Activated CD4-positive, alpha-beta T cell treated with anti-CD3 and anti-CD28 coated beads, Interleukin-2, amount 50 U/mL, for 4 hours (primary cell): ENCODE measurements at regions not wholly inside any gene's neighbourhood (a gene's known extent, or its start where the extent isn't known, plus 50 kb on each side); places are given as distances from the start of the nearest gene placed in this dataset.
"Not testable (repeated sequence)": the region's sequence is repeated elsewhere in the genome, so short reads cannot be mapped to it uniquely, and the experiment has no call there.

Experiments
- DNase-seq, 2 experiments: peaks; one replicate each; pipeline ENCODE4 v3.0.0-alpha.2; 2020

DNA sequence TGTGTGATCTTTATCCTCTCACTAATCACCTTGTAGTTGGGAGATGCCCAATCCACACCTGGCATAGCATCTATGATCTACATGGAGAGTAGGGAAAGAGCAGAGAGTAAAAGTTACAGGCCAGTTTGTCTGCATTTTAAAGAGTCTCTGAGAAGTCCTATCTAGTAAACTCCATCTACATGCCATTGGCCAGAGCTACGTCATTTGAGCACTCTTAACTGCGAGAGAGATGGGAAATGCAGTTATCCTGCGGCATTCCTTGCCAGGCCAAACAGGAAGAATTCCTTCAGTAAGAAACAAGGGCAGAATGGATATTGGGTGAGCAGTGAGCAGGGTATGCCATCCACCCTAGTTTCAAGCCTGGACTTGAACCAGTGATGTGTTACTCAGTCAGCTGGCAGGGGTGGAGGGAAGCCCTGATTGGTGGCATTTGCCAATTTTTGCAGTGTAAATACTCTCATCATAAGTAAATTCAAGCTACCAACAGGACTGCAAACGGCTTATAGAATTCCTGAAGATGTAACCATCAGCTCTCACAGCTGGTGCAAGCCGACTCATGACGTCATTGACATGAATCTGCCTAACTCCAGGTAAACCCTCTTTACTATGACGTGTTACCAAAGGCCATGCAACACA is 156.8 kb upstream of the MSX2 start:
- no peak for DNase-seq

DNA sequence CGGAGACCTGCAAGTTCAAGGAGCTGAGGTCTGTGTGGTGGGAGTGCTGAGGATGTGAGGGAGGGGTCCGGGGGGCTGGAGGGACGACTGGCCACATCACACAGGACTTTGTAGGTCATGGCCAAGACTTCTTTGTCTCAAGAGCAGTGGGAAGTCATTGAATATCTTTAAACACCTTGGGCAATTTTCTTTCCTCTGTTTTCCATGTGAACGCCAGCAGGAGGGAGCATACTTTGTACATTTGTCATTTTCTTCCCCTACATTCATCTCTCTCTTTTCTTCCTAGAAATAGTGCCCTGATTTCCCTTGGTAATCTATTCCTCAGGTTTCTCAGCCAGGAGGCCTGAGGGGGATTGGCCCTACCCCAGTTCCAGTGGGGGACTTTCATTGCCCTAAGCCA is 153.7 kb upstream of the MSX2 start:
- DNase-seq, result no peak

DNA sequence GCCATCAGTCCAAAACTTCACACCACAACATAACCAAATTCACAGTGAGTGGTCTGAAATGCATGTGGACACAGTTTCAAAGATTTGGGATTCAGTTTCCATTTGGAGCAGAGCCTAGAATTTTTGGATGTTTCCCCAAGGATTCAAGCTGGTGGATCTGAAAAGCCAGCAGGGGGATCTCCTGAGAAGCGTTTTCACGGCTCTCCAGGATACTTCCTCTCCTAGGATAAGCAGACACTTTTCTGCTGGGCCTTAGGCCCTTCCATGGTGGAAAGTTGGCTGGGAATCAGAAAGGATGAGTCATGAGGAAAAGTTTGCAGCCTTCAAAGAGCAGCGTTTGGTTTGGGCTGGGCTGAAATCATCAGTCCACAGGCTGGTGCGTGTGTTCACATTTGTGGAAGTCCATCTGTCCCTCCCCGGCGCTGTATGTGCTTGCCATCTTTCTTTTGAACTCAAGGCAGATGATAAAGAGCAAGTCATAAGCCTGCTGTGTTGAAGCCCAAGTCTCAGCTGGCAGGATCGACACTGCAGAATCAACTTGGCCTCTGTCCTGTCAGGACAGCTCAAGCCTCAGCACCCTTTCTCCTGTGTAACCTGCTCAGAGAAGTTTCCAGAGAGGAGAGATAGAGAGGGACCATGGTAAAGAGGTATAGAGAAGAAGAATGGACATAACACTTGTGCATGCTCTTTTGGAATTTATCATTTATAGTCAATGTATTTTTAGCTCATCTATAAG is 152.6 kb upstream of the MSX2 start:
- DNase-seq, result no peak

DNA sequence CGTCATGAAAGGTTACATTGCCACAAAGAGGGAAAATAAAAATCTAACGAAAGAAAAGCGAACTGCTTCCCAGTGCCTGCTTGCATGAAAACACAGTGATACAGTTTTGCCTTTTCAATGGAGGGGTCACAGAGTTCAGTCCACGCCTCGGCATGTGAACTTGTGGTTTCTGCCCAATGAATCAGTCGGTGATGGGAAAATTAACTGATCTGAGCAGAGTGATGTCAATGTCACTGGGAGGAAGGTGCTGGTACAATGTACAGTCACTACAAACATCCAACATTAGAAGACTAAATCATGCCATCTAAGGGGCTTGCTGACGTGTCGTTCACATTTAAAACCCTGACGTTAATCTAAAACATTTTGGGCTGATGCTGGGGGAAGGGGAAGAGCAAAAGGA is 151.8 kb upstream of the MSX2 start:
- DNase-seq, result no peak

DNA sequence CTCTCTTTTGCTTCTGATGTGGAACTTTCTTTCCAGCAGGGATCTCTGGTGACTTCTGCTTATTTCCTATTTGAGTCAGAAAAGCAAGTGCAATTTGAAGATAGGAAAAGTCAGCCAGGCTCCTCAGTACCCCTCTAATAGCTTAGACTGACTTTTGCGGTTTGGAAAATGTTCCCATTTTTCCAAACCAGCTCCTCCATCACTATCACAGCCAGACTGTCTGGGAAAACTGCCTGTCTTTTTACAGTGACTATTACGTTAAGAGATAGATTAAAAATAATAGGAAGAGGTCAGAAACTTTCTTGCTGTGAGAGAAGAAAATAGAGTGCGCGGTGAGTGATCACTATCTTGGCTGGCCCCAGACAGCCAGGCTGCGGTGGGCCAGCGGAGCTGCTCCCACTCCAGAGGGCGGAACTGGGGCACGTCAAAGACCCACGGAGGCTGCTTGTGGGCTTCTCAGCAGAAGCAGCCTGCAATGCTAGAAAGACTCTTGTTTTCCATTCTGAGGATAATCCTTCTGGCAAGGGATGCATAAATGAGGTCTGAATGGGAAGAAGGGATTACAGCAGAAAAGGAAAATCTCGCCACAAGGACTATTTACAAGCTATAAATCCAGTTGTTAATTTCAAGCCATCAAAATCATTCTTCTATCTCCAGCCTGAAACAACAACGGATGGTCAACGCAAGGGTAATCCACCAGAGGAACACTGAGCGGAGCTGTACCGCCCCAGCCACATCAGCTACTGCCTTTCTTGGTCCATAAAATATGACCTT is 151.0 kb upstream of the MSX2 start:
- DNase-seq, result no peak

DNA sequence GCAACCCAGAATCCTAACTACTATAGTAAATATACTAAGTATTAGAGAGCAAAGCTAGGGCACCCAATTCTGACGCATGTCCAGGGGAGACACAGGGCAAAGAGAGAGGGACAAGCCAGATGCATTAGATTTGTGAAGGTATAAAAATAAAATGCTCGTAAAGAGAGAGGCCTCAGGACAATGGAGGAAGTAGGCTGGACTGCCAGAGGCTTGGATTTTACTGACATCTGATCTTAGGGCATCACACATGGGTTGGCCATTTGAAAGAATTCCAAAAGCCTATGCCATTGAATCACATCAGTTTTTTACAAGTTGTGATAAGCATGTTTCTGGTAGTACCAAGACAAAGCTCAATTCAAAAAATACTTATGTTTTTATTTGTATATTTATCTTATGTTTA is 149.3 kb upstream of the MSX2 start:
- no peak for DNase-seq

DNA sequence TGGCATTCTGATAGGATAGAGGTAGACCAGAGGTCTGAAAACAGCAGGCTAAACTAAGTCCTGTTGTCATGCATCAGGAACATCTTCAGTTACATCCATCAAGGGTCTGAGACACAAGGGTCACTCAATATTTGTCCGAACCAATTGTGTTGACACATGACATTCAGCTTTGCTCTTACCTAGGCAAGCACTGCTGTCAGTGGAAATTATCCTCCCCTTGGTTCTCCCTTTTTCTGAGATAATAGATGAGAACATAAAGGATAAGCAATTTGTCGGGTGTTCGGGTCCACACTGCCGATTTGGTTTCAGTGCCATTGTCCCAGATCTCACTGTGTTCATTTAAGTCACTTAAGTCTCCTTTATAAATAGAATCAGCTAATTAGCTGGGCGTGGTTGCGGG is 148.3 kb upstream of the MSX2 start:
- DNase-seq, result no peak

DNA sequence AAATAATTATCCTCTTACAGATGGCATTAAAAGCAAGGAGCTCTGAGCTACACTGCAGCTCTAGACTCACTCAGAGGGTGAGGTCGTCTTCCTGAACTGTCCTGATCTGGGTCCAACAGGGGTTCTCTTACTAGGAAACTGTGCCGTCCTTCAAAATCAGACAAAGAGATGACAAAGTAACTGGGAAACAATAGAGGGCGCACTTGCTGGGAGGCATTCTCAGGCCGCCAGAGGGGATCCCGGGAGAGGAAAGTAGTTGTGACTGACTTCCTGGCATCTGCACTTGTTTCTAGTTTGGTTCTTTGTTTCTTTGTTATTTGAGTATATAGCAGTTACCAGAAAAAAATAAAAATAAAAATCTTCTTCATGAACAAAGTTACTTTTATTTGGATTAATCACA is 142.9 kb upstream of the MSX2 start:
- no peak for DNase-seq

DNA sequence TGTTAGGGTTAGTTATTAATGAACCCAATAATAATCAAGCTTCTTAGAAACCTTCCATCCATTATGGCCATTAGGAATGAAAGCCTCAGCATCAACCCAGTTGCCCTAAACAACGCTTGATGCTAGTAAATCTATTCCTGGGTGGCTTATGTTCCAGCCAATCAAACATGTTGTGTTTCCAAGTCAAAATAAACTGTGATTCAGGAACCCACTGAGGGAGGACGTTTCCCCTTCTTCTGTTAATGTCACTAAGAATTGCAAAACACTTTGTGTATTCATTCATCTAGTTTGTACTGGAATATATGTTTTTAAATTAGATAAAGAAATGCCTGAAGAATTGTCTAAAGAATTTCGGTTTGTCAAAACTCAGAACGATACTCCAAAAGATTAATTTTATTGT is 142.5 kb upstream of the MSX2 start:
- no peak for DNase-seq

DNA sequence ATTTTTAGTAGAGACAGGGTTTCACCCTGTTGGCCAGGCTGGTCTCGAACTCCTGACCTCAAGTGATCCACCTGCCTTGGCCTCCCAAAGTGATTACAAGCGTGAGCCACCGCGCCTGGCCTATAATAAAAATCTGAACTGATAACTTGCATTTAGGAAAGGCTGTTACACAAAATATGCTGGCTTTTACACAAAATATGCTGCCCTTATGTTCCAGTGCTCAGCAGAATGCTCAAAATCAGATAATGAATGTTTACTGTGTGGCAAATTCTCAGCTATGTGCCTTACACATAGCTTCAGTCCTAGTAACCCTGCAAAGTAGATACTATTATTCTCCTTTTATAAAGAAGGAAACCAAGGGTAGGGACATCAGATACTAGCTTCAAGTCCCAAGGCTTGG is 141.3 kb upstream of the MSX2 start:
- no peak for DNase-seq

DNA sequence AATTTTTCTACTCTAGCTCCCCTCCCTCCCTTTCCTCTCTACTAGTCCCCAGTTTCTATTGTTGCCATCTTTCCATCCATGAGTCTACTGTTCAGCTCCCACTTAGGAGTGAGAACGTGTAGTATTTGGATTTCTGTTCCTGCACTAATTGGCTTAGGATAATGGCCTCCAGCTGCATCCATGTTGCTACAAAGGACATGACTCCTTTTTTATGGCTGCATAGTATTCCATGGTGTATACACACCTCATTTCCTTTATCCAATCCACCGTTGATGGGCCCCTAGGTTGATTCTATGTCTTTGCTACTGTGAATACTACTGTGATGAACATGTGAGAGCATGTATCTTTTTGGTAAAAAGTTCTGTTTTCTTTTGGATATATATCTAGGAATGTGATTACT is 138.9 kb upstream of the MSX2 start:
- DNase-seq, result no peak

DNA sequence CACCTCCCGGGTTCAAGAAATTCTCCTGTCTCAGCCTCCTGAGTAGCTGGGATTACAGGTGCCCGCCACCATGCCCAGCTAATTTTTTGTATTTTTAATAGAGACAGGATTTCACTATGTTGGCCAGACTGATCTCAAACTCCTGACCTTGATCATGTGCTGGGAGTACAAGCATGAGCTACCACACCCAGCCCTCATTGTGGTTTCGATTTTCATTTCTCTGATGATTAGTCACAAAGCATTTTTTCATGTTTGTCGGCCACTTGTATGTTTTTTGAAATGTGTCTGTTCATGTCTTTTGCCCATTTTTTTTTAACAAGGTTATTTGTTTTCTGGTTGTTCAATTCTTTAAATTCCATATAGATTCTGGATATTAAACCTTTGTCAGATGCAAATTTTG is 138.2 kb upstream of the MSX2 start:
- DNase-seq, result not testable (repeated sequence)

DNA sequence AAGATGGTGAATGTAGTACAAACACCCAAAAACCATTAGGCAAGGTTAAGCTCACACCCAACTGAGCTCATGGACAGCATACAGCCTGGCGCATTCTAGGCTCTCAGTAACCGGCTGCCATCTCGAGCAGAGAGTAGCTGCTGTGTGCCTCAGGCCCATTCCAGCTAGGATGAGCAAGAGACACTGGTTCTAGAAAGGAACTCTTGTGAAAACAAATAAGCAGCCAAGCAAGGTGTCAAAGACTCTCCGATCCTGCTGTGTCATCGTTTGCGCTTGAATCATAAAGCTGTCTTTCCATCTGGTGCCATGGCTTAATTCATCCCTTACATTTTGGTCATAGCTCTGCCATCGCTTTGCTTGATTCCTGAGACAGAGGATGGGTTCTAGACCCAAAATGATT is 135.4 kb upstream of the MSX2 start:
- DNase-seq, result no peak

DNA sequence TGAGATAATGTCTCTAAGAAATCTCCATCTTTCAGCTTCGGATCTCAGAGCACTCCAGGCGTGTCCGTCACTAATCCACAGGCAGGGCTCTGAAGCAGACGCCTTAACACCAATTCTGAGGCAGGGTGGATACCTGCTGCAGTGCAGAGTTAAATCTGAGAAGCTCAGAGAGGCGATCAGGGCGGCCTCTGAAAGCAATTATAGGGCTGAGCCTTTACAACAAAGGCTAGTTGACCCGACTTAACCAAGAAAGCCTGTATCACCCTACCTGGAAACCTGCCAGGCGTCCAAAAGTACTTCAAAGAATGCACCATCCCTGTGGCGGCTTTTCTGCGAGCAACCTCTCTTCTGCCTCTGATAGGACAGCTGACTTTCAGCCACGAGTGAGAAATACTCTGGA is 134.8 kb upstream of the MSX2 start:
- no peak for DNase-seq

DNA sequence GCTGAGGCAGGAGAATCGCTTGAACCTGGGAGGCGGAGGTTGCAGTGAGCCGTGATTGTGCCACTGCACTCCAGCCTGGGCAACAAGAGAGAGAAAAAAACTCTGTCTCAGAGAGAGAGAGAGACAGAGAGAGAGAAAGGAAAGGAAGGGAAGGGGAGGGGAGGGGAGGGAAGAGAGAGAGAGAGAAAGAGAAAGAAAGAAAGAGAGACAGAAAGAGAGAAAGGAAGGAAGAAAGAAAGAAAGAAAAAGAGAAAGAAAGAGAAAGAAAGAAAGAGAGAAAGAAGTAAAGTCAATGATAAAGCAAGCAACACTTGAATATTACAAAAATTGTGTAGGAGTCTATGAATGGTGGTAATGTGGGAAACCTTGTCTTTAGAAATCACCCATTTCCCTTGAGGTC is 133.6 kb upstream of the MSX2 start:
- no peak for DNase-seq

DNA sequence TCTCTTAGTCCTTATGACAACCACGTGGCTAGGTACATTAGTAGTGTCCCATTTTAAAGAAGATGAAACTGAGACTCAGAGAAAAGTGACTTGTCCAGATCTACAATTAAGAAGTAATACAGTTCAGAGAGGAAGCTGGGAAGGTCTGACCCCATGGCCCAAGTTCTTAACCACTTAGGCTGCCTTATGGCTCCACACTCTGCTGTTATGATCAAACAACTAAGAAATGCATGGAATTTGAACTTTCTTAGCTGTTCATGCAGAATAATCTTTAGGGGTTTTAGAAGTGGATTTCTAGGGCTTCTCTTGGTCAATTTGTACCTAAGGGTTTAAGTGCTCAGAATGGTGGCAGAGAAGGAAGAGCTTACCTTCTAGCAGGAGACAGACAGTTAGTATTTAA is 128.0 kb upstream of the MSX2 start:
- DNase-seq, result no peak

DNA sequence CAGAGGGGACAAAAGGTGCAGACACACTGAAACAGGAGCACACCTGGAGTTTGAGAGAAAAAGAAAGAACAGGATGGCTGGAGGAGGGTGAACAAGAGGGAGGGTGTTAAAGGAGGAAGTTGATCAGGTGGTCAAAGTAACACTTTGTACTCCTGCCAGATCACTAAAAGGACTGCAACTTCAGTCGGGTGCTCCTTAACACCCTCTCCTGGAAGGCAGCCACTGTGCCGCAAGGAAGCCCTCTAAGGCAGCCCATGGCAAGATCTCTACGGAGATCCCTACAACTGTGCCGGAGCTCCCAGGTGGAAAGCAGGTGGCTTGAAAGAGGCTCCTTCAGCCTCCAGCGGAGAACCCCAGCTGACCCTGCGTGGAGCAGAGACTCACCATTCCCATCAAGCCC is 124.4 kb upstream of the MSX2 start:
- no peak for DNase-seq

DNA sequence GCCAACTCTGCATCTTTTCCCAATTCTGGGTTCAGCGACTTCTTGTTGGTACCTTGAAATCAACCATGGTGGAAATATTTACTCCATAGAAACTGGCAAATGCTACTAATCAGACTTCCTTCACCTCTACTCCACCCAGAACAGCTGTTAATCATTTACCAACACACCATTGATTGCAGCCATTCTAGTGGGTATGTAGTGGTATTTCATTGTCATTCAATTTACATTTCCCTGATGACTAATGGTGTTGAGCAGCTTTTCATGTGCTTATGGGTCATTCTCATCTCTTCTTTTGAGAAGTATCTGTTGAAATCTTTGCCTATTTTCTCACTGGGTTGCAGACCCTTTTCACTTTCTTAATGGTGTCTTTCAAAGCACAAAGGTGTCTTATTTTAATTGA is 122.4 kb upstream of the MSX2 start:
- DNase-seq, result no peak

DNA sequence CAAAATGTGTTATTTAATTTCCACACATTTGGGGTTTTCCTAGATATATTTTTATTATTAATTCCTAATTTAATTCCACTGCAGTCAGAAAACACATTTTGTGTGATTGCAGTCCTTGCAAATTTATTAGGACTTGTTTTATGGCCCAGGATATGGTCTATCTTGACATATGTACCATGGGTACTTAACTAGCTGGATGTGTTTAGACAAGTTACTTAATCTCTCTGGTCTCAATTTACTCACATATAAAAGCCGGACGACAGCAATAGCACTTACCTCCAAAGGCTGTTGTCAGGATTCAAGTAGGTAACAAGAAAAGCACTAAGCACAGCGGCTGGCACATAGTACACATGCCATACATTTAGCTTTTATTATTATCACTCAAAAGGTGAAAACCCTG is 118.2 kb upstream of the MSX2 start:
- no peak for DNase-seq

DNA sequence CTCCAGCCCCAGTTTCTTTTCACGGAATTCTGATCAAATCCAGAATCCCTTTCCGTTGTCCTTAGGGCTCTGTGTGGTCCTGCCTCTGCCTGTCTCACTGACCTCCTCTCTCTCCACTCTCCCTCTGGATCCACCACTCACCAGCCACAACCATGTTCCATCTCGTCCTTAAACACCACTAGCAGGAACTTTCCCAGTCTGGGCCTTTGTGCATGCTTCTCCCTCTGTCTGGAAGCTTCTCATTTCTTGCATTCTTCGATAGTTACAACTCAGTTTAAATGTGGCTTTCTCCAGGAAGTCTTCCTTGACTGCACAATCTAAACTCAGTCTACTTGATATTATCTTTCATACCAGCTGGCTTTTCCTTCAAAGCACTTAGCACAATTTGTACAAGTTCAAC is 117.7 kb upstream of the MSX2 start:
- no peak for DNase-seq

DNA sequence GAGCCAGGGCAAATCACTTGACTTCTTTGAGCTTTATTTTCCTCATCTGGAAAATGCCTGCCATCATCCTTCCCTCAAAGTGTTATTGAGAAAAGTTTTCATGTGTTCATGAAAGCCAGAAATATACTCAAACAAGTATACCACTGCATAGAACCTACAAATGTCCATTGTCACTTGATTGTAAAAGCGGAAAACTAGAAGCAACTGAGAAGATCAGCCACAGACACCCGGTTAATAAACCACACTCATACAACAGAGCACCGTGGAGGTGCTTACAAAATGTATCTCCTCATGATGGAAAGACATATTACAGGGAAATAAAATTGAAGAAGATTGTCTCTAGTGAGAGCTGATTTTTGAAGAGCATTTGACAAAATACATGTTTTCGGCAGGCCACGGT is 117.2 kb upstream of the MSX2 start:
- DNase-seq, result no peak

DNA sequence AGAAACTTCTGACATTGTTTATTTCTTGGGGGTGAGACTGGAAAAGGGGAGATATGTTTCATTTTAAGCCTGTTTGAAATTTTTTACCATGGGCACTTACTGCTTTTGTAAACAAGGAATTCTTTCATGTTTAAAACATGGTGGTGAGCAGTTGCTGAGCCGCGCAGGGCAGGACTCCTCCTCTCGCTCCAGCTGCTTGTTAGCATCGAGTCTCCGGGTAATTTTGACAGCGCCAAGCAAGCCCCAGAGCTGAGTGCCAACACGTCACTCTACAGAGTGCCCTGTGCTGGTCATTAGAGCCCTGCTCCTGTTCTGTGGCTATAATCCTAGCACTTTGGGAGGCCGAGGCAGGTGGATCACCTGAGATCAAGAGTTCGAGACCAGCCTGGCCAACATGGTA is 116.5 kb upstream of the MSX2 start:
- DNase-seq, result no peak

DNA sequence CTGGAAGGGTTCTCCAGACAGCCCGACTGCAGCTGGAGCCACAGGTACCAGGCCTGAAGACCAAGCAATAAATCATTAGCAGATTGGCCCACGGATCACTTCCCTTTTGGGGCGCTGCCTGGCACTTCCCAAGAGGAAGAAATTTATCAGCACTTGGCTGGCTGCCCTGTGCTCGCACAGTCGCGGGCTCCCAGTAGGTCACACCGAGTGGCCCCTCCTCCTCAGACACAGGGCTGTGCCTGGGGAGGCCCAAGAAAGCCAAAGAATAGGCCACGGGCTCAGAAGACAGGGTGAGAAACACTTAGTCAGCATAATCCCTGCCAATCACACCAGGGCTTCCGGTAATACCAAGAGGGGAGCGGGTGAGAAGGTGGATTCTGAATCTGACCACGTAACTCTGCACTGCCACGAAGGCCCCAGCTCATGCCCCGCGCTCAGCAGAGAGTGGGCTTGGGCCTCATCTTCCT is 115.7 kb upstream of the MSX2 start:
- no peak for DNase-seq

DNA sequence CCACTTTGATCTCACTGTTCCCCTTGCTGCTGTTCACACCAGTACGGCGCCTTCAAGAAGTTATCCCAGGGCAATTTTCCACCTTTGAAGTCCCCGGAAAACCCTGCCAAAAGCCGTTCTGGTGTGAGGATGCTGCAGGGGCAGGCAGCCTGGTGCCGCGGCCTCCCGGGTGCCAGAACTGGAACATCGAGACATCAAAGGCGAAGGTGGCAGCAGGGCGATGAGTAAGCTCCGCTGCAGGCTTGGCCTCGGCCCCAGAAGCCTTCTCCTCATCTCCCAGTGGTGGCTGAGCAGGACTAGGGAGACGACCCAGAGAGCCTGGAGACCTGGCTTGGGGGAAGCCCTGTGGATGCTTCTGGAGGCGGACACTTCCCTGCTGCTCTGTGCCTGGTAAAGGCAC is 115.3 kb upstream of the MSX2 start:
- no peak for DNase-seq
